Activated CD4-positive, alpha-beta T cell treated with anti-CD3 and anti-CD28 coated beads for 48 hours (primary cell): ENCODE measurements at regions not wholly inside any gene's neighbourhood (a gene's known extent, or its start where the extent isn't known, plus 50 kb on each side); places are given as distances from the start of the nearest gene placed in this dataset.
A peak's percentile ranks its signal among the peaks of the same experiment; 100 is the strongest.
"Not testable (repeated sequence)": the region's sequence is repeated elsewhere in the genome, so short reads cannot be mapped to it uniquely, and the experiment has no call there.

Experiments used
- DNase-seq: peaks from one replicate; pipeline ENCODE4 v3.0.0-alpha.2; 2020

GRCh38 chr2:16952368-16952767 lies 286.7 kb upstream of the CYRIA start:
- no peak for DNase-seq

- no peak for DNase-seq
These were observed 284.8 kb upstream of the CYRIA start for GRCh38 chr2:16950436-16950835.

- no peak for DNase-seq
These were observed 283.1 kb upstream of the CYRIA start for GRCh38 chr2:16948710-16949109.

- DNase-seq: no peak
These were observed 282.4 kb upstream of the CYRIA start for GRCh38 chr2:16948053-16948452.

GRCh38 chr2:16943279-16943958 lies 277.8 kb upstream of the CYRIA start:
- no peak for DNase-seq

GRCh38 chr2:16940214-16940613 lies 274.6 kb upstream of the CYRIA start:
- DNase-seq: no peak

GRCh38 chr2:16939771-16940170 lies 274.1 kb upstream of the CYRIA start:
- no peak for DNase-seq

- DNase-seq: no peak
These were observed 267.7 kb upstream of the CYRIA start for GRCh38 chr2:16933355-16933754.

GRCh38 chr2:16932826-16933225 lies 267.2 kb upstream of the CYRIA start:
- no peak for DNase-seq

GRCh38 chr2:16931441-16931840 lies 265.8 kb upstream of the CYRIA start:
- DNase-seq: no peak

GRCh38 chr2:16927398-16927797 lies 261.8 kb upstream of the CYRIA start:
- DNase-seq: no peak

- no peak for DNase-seq
These were observed 259.5 kb upstream of the CYRIA start for GRCh38 chr2:16925145-16925544.

- DNase-seq: not testable (repeated sequence)
These were observed 249.7 kb upstream of the CYRIA start for GRCh38 chr2:16915341-16915755.

GRCh38 chr2:16911746-16912145 lies 246.1 kb upstream of the CYRIA start:
- no peak for DNase-seq

GRCh38 chr2:16908656-16909055 lies 243.0 kb upstream of the CYRIA start:
- no peak for DNase-seq

GRCh38 chr2:16907645-16908282 lies 242.1 kb upstream of the CYRIA start:
- DNase-seq: no peak

GRCh38 chr2:16905325-16905724 lies 239.7 kb upstream of the CYRIA start:
- DNase-seq: not testable (repeated sequence)

- DNase-seq: peak; percentile 8
These were observed 234.9 kb upstream of the CYRIA start for GRCh38 chr2:16900405-16901025.

- no peak for DNase-seq
These were observed 234.3 kb upstream of the CYRIA start for GRCh38 chr2:16899958-16900357.

- DNase-seq: no peak
These were observed 224.4 kb upstream of the CYRIA start for GRCh38 chr2:16890081-16890480.

GRCh38 chr2:16885027-16885426 lies 219.4 kb upstream of the CYRIA start:
- no peak for DNase-seq

GRCh38 chr2:16882706-16883105 lies 217.1 kb upstream of the CYRIA start:
- DNase-seq: no peak

- DNase-seq: no peak
These were observed 215.5 kb upstream of the CYRIA start for GRCh38 chr2:16881122-16881521.

GRCh38 chr2:16871411-16871810 lies 205.8 kb upstream of the CYRIA start:
- DNase-seq: no peak
